OCI-M2 (cell line): ENCODE measurements at regions not wholly inside any gene's neighbourhood (a gene's known extent, or its start where the extent isn't known, plus 50 kb on each side); places are given as distances from the start of the nearest gene placed in this dataset.
"Not testable (repeated sequence)": the region's sequence is repeated elsewhere in the genome, so short reads cannot be mapped to it uniquely, and the experiment has no call there.

Source experiments
- DNase-seq: peaks from one replicate; lab custom pipeline; 2025; ENCODE audit not compliant: unreplicated experiment; lab: John Stamatoyannopoulos, UW

GRCh38 chr2:111602259-111602658 lies 281.7 kb downstream of the ANAPC1 start:
- not testable (repeated sequence) for DNase-seq

GRCh38 chr2:111605798-111606197 lies 278.2 kb downstream of the ANAPC1 start:
- DNase-seq: not testable (repeated sequence)

- DNase-seq: not testable (repeated sequence)
Observed at GRCh38 chr2:111606632-111607031, 277.4 kb downstream of the ANAPC1 start.

- not testable (repeated sequence) for DNase-seq
Observed at GRCh38 chr2:111609146-111609844, 274.7 kb downstream of the ANAPC1 start.

- DNase-seq: not testable (repeated sequence)
Observed at GRCh38 chr2:111610035-111610434, 274.0 kb downstream of the ANAPC1 start.

- DNase-seq: no peak
Observed at GRCh38 chr2:111616651-111617218, 267.3 kb downstream of the ANAPC1 start.

GRCh38 chr2:111617299-111618225 lies 266.4 kb downstream of the ANAPC1 start:
- no peak for DNase-seq

- no peak for DNase-seq
Observed at GRCh38 chr2:111618226-111618977, 265.6 kb downstream of the ANAPC1 start.

- DNase-seq: no peak
Observed at GRCh38 chr2:111618978-111619902, 264.8 kb downstream of the ANAPC1 start.

GRCh38 chr2:111620281-111620680 lies 263.7 kb downstream of the ANAPC1 start:
- no peak for DNase-seq

GRCh38 chr2:111622859-111623258 lies 261.1 kb downstream of the ANAPC1 start:
- no peak for DNase-seq

- DNase-seq: no peak
Observed at GRCh38 chr2:111623380-111623779, 260.6 kb downstream of the ANAPC1 start.

- no peak for DNase-seq
Observed at GRCh38 chr2:111624411-111625156, 259.4 kb downstream of the ANAPC1 start.

GRCh38 chr2:111625157-111625537 lies 258.8 kb downstream of the ANAPC1 start:
- DNase-seq: not testable (repeated sequence)

- peak; percentile 5 for DNase-seq
Observed at GRCh38 chr2:111626037-111626864, 257.7 kb downstream of the ANAPC1 start.

- DNase-seq: no peak
Observed at GRCh38 chr2:111626865-111627163, 257.2 kb downstream of the ANAPC1 start.

- DNase-seq: no peak
Observed at GRCh38 chr2:111627256-111627655, 256.7 kb downstream of the ANAPC1 start.

GRCh38 chr2:111628221-111628620 lies 255.8 kb downstream of the ANAPC1 start:
- no peak for DNase-seq

- DNase-seq: no peak
Observed at GRCh38 chr2:111629983-111630382, 254.0 kb downstream of the ANAPC1 start.
